ENCODE measurements at regions not wholly inside any gene's neighbourhood (a gene's known extent, or its start where the extent isn't known, plus 50 kb on each side); places are given as distances from the start of the nearest gene placed in this dataset.

DNA sequence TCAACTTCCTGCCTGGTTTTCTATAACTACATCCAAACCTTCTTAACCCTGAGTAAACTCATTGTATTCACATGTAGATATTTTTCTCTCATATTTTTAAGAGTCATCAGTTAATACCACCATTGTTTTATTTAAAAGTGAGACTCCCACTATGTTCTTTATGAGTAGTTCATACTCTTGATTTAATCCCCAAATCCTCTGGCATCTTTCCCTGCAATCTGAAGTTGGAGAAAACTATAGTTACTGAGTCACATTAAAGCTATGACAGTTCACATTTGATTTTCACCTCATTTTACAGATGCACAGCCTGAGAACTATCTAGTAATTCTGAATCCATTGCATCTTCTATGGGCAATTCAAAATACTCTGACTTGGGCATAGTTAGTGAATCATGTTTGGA, 1358.7 kb upstream of the NRXN1 start:
- Histone ChIP-seq H3K79me2 (ENCODE audit: low read depth) (no peaks in the 10 kb centered on the region), H3K27ac (no peak overlapping the region), H3K9me2 (ENCODE audit: insufficient read depth) (no peaks in the 10 kb centered on the region), H3F3A (ENCODE audit: insufficient read depth, low read depth) (no peaks in the 10 kb centered on the region), H4K20me1 (ENCODE audit: insufficient read depth) (no peaks in the 10 kb centered on the region), H2AFZ (peak overlapping the region; percentile 5; the same call in 1 of the 2 replicates), H3K4me3 (no peak overlapping the region), H3K9me3 (ENCODE audit: insufficient read depth, low read depth) (no peaks in the 10 kb centered on the region), H3K4me1 (replicated peaks; ENCODE audit: insufficient read depth) (no peaks in the 10 kb centered on the region), H3K4me2 (no peak overlapping the region), H3K27me3 (ENCODE audit: insufficient read depth, low read depth) (no peaks in the 10 kb centered on the region), H3K36me3 (ENCODE audit: low read depth) (no peaks in the 10 kb centered on the region)
- intact Hi-C loops (cut with micrococcal nuclease; ENCODE audit: unreplicated experiment): no loop called here
- no peak for DNase-seq
- POLR2A ChIA-PET (ENCODE audit: unreplicated experiment): no interaction called here
- CTCF ChIA-PET: no interaction called here
- BruUV-seq (replicated peaks): no TSS peak
- TF ChIP-seq, protein P1, sequence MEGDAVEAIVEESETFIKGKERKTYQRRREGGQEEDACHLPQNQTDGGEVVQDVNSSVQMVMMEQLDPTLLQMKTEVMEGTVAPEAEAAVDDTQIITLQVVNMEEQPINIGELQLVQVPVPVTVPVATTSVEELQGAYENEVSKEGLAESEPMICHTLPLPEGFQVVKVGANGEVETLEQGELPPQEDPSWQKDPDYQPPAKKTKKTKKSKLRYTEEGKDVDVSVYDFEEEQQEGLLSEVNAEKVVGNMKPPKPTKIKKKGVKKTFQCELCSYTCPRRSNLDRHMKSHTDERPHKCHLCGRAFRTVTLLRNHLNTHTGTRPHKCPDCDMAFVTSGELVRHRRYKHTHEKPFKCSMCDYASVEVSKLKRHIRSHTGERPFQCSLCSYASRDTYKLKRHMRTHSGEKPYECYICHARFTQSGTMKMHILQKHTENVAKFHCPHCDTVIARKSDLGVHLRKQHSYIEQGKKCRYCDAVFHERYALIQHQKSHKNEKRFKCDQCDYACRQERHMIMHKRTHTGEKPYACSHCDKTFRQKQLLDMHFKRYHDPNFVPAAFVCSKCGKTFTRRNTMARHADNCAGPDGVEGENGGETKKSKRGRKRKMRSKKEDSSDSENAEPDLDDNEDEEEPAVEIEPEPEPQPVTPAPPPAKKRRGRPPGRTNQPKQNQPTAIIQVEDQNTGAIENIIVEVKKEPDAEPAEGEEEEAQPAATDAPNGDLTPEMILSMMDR (conservative IDR thresholded peaks at IDR 0.05): no peak
- no peak for TF ChIP-seq EZH2 (IDR thresholded peaks at IDR 0.05; ENCODE audit: low read depth)

DNA sequence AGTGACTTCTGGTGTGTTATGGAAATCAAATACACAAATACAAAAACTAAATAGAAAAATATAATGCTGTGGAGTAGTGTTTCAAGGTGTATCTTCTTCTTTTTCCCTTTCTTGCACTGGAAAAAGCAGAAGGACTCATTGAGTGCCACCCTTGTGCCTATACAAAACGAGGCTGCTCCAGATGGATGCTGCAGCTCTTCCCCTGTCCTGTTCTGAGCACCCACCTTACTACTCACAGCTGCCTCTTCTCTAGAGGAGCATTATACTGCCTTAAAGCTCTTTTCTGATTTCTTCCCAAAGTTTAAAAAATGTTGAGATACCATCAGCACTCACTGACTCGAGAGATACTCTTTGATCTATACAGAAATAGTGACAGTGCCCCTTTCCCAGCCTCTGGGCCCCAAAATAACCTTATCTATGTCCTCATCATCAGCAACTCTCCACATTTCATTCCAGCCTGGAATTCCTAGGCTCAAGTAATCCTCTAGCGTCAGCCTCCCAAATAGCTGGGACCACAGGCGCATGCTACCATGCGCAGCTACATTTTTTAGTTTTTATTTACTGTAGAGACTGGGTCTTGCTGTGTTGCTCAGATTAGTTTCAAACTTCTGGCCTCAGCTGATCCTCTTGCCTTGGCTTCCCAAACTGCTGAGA, 1356.1 kb upstream of the NRXN1 start:
- Histone ChIP-seq H3F3A (ENCODE audit: insufficient read depth, low read depth) (no peaks in the 10 kb centered on the region), H3K79me2 (ENCODE audit: low read depth) (no peaks in the 10 kb centered on the region), H3K4me2 (no peak overlapping the region), H3K4me1 (replicated peaks; ENCODE audit: insufficient read depth) (no peaks in the 10 kb centered on the region), H3K27ac (no peak overlapping the region), H4K20me1 (ENCODE audit: insufficient read depth) (no peaks in the 10 kb centered on the region), H2AFZ (no peak overlapping the region), H3K36me3 (ENCODE audit: low read depth) (no peaks in the 10 kb centered on the region), H3K9me3 (ENCODE audit: insufficient read depth, low read depth) (no peaks in the 10 kb centered on the region), H3K9me2 (ENCODE audit: insufficient read depth) (no peaks in the 10 kb centered on the region), H3K4me3 (no peak overlapping the region), H3K27me3 (ENCODE audit: insufficient read depth, low read depth) (no peaks in the 10 kb centered on the region)
- TF ChIP-seq, protein P1 (conservative IDR thresholded peaks at IDR 0.05): no peak
- no peak for TF ChIP-seq EZH2 (IDR thresholded peaks at IDR 0.05; ENCODE audit: low read depth)
- DNase-seq: no peak
- no TSS peak for BruUV-seq (replicated peaks)
- CTCF ChIA-PET: no interaction called here
- intact Hi-C loops (cut with micrococcal nuclease; ENCODE audit: unreplicated experiment): no loop called here
- POLR2A ChIA-PET (ENCODE audit: unreplicated experiment): no interaction called here

DNA sequence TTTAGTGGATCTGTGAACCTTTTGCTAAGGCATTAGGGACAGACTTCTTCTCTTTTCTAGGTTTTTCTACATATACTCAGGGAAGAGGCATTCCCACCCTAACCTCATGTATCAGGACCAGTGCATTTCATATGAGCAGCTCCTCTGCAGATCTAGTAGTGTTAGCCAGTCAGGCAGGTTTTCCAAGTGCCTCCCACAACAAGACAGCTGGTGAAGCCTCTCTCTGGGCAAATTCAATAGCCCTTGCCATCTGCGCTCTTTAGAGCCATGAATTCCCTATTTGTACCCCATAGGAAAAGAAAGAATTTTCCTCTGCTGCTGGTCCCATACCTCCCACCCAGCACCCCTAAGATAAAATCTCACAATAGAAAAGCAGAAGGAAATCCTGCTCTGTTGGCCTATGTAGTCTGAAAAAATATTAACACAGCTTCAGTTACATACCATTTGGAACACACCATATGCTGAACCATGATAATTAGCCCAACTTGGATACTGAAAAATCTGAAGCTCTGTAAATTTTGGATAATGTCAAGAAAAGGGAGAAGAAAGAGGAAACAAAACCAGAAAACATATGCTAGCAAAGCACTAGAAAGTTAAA, 1354.6 kb upstream of the NRXN1 start:
- ChIA-PET CTCF (no interaction called here), POLR2A (ENCODE audit: unreplicated experiment) (no interaction called here)
- H3K9me2 ChIP-seq (ENCODE audit: insufficient read depth): no peaks in the 10 kb centered on the region
- H3F3A ChIP-seq (ENCODE audit: insufficient read depth, low read depth): no peaks in the 10 kb centered on the region
- no TSS peak for BruUV-seq (replicated peaks)
- intact Hi-C loops (cut with micrococcal nuclease; ENCODE audit: unreplicated experiment): no loop called here
- no peak overlapping the region for H3K4me3 ChIP-seq
- no peaks in the 10 kb centered on the region for H3K36me3 ChIP-seq (ENCODE audit: low read depth)
- H2AFZ ChIP-seq: no peak overlapping the region
- no peaks in the 10 kb centered on the region for H3K9me3 ChIP-seq (ENCODE audit: insufficient read depth, low read depth)
- no peak for TF ChIP-seq EZH2 (IDR thresholded peaks at IDR 0.05; ENCODE audit: low read depth)
- TF ChIP-seq, protein P1 (conservative IDR thresholded peaks at IDR 0.05): no peak
- H3K27ac ChIP-seq: no peak overlapping the region
- H4K20me1 ChIP-seq (ENCODE audit: insufficient read depth): no peaks in the 10 kb centered on the region
- H3K4me1 ChIP-seq (replicated peaks; ENCODE audit: insufficient read depth): no peaks in the 10 kb centered on the region
- DNase-seq: no peak
- H3K4me2 ChIP-seq: no peak overlapping the region
- no peaks in the 10 kb centered on the region for H3K27me3 ChIP-seq (ENCODE audit: insufficient read depth, low read depth)
- H3K79me2 ChIP-seq (ENCODE audit: low read depth): no peaks in the 10 kb centered on the region

Measured in PC-9 (cell line).